ENCODE measurements at regions not wholly inside any gene's neighbourhood (a gene's known extent, or its start where the extent isn't known, plus 50 kb on each side); places are given as distances from the start of the nearest gene placed in this dataset.

GRCh38 chr6:12415980-12416598 is 125.9 kb downstream of the EDN1 start:
- no peak for DNase-seq
- intact Hi-C loops (cut with DNase I; ENCODE audit: low total_unique reads) = no loop called here
- no peak overlapping the region for H3K4me3 ChIP-seq
- 75 to 87% methylated on average over 2 of the region's 2 CpGs for WGBS, 2 donors
- H3K9me3 ChIP-seq = no peaks in the 10 kb centered on the region
- H3K36me3 ChIP-seq (ENCODE audit: low read depth, missing control alignments) = no peaks in the 10 kb centered on the region
- H3K27ac ChIP-seq = no peak overlapping the region
- no peaks in the 10 kb centered on the region for H3K4me1 ChIP-seq
- H3K27me3 ChIP-seq = no peaks in the 10 kb centered on the region
- no peak for TF ChIP-seq CTCF (IDR thresholded peaks at IDR 0.05)
- no peak for TF ChIP-seq POLR2A (IDR thresholded peaks at IDR 0.05)

GRCh38 chr6:12417191-12417590 is 127.0 kb downstream of the EDN1 start:
- intact Hi-C loops (cut with DNase I; ENCODE audit: low total_unique reads) = no loop called here
- DNase-seq = no peak
- no peak for TF ChIP-seq CTCF (IDR thresholded peaks at IDR 0.05)
- TF ChIP-seq POLR2A (IDR thresholded peaks at IDR 0.05) = no peak
- Histone ChIP-seq H3K9me3 (no peaks in the 10 kb centered on the region), H3K4me3 (no peak overlapping the region), H3K36me3 (ENCODE audit: low read depth, missing control alignments) (no peaks in the 10 kb centered on the region), H3K27ac (no peak overlapping the region), H3K27me3 (no peaks in the 10 kb centered on the region), H3K4me1 (no peaks in the 10 kb centered on the region)
- 80 to 94% methylated on average over 1 of the region's 1 CpG for WGBS, 2 donors

GRCh38 chr6:12418946-12419345 is 128.8 kb downstream of the EDN1 start:
- Histone ChIP-seq H3K9me3 (no peaks in the 10 kb centered on the region), H3K4me3 (no peak overlapping the region), H3K27ac (no peak overlapping the region), H3K27me3 (no peaks in the 10 kb centered on the region), H3K4me1 (no peaks in the 10 kb centered on the region), H3K36me3 (ENCODE audit: low read depth, missing control alignments) (no peaks in the 10 kb centered on the region)
- WGBS, 2 donors = 95 to 97% methylated on average over 2 of the region's 2 CpGs
- TF ChIP-seq CTCF (IDR thresholded peaks at IDR 0.05) = no peak
- no peak for DNase-seq
- intact Hi-C loops (cut with DNase I; ENCODE audit: low total_unique reads) = no loop called here

GRCh38 chr6:12419631-12420272 is 129.6 kb downstream of the EDN1 start:
- DNase-seq = no peak
- 56 to 60% methylated on average over 3 of the region's 3 CpGs for WGBS, 2 donors
- TF ChIP-seq CTCF (IDR thresholded peaks at IDR 0.05) (no peak), POLR2A (IDR thresholded peaks at IDR 0.05) (no peak)
- Histone ChIP-seq H3K27me3 (no peaks in the 10 kb centered on the region), H3K4me1 (no peaks in the 10 kb centered on the region), H3K4me3 (no peak overlapping the region), H3K27ac (no peak overlapping the region), H3K36me3 (ENCODE audit: low read depth, missing control alignments) (no peaks in the 10 kb centered on the region), H3K9me3 (no peaks in the 10 kb centered on the region)
- intact Hi-C loops (cut with DNase I; ENCODE audit: low total_unique reads) = no loop called here

- intact Hi-C loops (cut with DNase I; ENCODE audit: low total_unique reads) = no loop called here
- H3K27me3 ChIP-seq = no peaks in the 10 kb centered on the region
- TF ChIP-seq POLR2A (IDR thresholded peaks at IDR 0.05) = no peak
- TF ChIP-seq CTCF (IDR thresholded peaks at IDR 0.05) = no peak
- no peaks in the 10 kb centered on the region for H3K4me1 ChIP-seq
- no peaks in the 10 kb centered on the region for H3K9me3 ChIP-seq
- 86 to 89% methylated on average over 5 of the region's 5 CpGs for WGBS, 2 donors
- DNase-seq = no peak
- no peaks in the 10 kb centered on the region for H3K36me3 ChIP-seq (ENCODE audit: low read depth, missing control alignments)
- H3K27ac ChIP-seq = no peak overlapping the region
- no peak overlapping the region for H3K4me3 ChIP-seq
These were observed 130.5 kb downstream of the EDN1 start for GRCh38 chr6:12420626-12421025.

Data from testis (tissue), 2 donors.